ENCODE measurements at regions not wholly inside any gene's neighbourhood (a gene's known extent, or its start where the extent isn't known, plus 50 kb on each side); places are given as distances from the start of the nearest gene placed in this dataset.

- H3K4me3 ChIP-seq (ENCODE audit: low read depth in 1 of 5, low read length in 5 of 5), result no peak overlapping the region
Observed at GRCh38 chr20:9955646-9956045, 79.1 kb upstream of the ANKEF1 start.

DNA sequence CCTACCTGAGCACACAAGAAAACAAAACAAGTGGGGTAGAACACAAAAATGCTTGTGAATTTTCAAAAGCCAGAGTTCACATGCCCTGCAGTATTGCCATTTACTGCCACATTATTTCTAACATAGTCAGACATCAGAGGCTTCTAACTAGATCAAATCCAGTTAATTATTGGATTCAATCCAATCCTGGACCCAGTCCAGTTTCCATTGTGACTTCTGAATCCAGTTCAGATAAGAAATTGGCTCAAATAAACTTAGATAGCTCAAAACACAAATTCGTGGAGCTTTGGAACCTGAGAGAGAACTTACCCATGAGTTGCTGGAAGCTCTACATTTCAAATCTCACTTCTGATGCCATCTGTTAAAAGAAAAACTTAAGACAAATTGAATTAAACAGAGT is 85.2 kb upstream of the ANKEF1 start:
- H3K9me3 ChIP-seq (ENCODE audit: control insufficient read depth in 5 of 5, low read length in 5 of 5), result no peaks in the 10 kb centered on the region
- no peak overlapping the region for H3K27ac ChIP-seq (ENCODE audit: low read depth, low read length)
- H3K4me1 ChIP-seq (ENCODE audit: control insufficient read depth in 5 of 5, insufficient read depth in 5 of 5, low read length in 5 of 5), result no peaks in the 10 kb centered on the region
- H3K4me3 ChIP-seq (ENCODE audit: low read depth in 1 of 5, low read length in 5 of 5), result no peak overlapping the region
- no peak overlapping the region for H3K9ac ChIP-seq (ENCODE audit: low read length in 5 of 5)
- no peaks in the 10 kb centered on the region for H3K27me3 ChIP-seq (ENCODE audit: control insufficient read depth in 5 of 5, insufficient read depth in 4 of 5, low read length in 5 of 5)
- H3K36me3 ChIP-seq (ENCODE audit: control insufficient read depth in 5 of 5, insufficient read depth in 5 of 5, low read length in 5 of 5), result no peaks in the 10 kb centered on the region

More at GRCh38 chr20:9955646-9956045, 79.1 kb upstream of the ANKEF1 start:
- no peaks in the 10 kb centered on the region for H3K36me3 ChIP-seq (ENCODE audit: control insufficient read depth in 5 of 5, insufficient read depth in 5 of 5, low read length in 5 of 5)
- H3K4me1 ChIP-seq (ENCODE audit: control insufficient read depth in 5 of 5, insufficient read depth in 5 of 5, low read length in 5 of 5), result no peaks in the 10 kb centered on the region
- H3K27ac ChIP-seq (ENCODE audit: low read depth, low read length), result no peak overlapping the region
- H3K27me3 ChIP-seq (ENCODE audit: control insufficient read depth in 5 of 5, insufficient read depth in 4 of 5, low read length in 5 of 5), result no peaks in the 10 kb centered on the region
- H3K9me3 ChIP-seq (ENCODE audit: control insufficient read depth in 5 of 5, low read length in 5 of 5), result no peaks in the 10 kb centered on the region
- H3K9ac ChIP-seq (ENCODE audit: low read length in 5 of 5), result no peak overlapping the region

DNA sequence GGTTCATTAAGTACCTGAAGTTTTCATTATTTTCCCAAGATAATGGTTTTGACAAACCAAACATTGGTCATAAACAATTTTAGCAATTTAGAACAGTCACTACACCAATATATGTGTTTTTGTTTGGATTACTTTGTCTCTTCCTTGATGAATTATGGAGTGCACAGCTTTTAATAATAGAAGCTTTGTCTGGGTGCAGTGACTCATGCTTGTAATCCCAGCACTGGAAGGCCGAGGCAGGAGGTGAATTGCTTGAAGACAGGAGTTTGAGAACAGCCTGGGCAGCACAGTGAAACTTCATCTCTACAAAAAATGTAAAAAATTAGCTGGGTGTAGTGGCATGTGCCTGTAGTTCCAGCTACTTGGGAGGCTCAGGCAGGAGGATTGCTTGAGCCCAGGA is 89.4 kb upstream of the ANKEF1 start:
- no peaks in the 10 kb centered on the region for H3K27me3 ChIP-seq (ENCODE audit: control insufficient read depth in 5 of 5, insufficient read depth in 4 of 5, low read length in 5 of 5)
- no peaks in the 10 kb centered on the region for H3K4me1 ChIP-seq (ENCODE audit: control insufficient read depth in 5 of 5, insufficient read depth in 5 of 5, low read length in 5 of 5)
- H3K36me3 ChIP-seq (ENCODE audit: control insufficient read depth in 5 of 5, insufficient read depth in 5 of 5, low read length in 5 of 5), result no peaks in the 10 kb centered on the region
- H3K4me3 ChIP-seq (ENCODE audit: low read depth in 1 of 5, low read length in 5 of 5), result no peak overlapping the region
- H3K9me3 ChIP-seq (ENCODE audit: control insufficient read depth in 5 of 5, low read length in 5 of 5), result peaks cover 0 to 3% (median 0%) of the 10 kb centered on the region in 5 donors
- H3K9ac ChIP-seq (ENCODE audit: low read length in 5 of 5), result no peak overlapping the region
- no peak overlapping the region for H3K27ac ChIP-seq (ENCODE audit: low read depth, low read length)

DNA sequence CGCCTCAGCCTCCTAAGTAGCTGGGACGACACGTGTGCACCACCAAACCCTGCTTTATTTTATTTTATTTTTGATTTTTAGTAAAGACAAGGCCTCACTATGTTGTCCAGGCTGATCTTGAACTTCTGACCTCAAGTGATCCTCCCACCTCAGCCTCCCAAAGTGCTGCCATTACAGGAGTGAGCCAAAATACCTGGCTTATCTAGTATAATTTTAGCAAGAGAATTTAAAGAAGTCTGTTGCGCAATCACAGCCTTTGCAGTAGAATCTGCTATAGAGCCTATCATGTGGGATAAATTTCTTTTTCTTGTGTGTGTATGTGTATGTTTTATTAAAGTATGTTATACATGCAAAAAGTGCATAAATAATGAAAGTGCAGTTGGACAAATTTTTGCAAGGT is 92.1 kb upstream of the ANKEF1 start:
- Histone ChIP-seq H3K36me3 (ENCODE audit: control insufficient read depth in 5 of 5, insufficient read depth in 5 of 5, low read length in 5 of 5) (no peaks in the 10 kb centered on the region), H3K27me3 (ENCODE audit: control insufficient read depth in 5 of 5, insufficient read depth in 4 of 5, low read length in 5 of 5) (no peaks in the 10 kb centered on the region), H3K9ac (ENCODE audit: low read length in 5 of 5) (no peak overlapping the region), H3K9me3 (ENCODE audit: control insufficient read depth in 5 of 5, low read length in 5 of 5) (peaks cover 0 to 7% (median 0%) of the 10 kb centered on the region in 5 donors), H3K4me1 (ENCODE audit: control insufficient read depth in 5 of 5, insufficient read depth in 5 of 5, low read length in 5 of 5) (no peaks in the 10 kb centered on the region), H3K27ac (ENCODE audit: low read depth, low read length) (no peak overlapping the region), H3K4me3 (ENCODE audit: low read depth in 1 of 5, low read length in 5 of 5) (no peak overlapping the region)

DNA sequence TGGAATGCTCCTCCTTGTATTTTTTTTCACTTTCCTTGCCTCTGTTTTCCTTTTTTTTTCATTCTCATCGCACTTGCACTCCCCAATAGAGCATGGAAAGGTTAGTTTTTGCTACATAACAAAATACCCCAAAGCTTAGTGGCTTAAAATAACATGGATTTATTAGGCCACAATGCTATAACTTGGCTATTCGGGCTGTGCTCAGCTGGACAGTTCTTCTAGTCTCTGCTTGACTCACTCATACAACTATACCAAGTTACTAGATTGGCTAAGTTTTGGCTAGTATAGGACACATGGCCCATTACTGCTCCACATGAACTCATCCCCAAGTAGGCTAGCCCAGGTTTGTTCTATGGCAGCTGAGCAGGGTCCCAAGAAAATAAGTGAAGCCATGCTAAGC is 94.5 kb upstream of the ANKEF1 start:
- no peak overlapping the region for H3K4me3 ChIP-seq (ENCODE audit: low read depth in 1 of 5, low read length in 5 of 5)
- no peak overlapping the region for H3K9ac ChIP-seq (ENCODE audit: low read length in 5 of 5)
- H3K9me3 ChIP-seq (ENCODE audit: control insufficient read depth in 5 of 5, low read length in 5 of 5), result peaks cover 0 to 7% (median 0%) of the 10 kb centered on the region in 5 donors
- H3K27ac ChIP-seq (ENCODE audit: low read depth, low read length), result no peak overlapping the region
- H3K36me3 ChIP-seq (ENCODE audit: control insufficient read depth in 5 of 5, insufficient read depth in 5 of 5, low read length in 5 of 5), result no peaks in the 10 kb centered on the region
- no peaks in the 10 kb centered on the region for H3K4me1 ChIP-seq (ENCODE audit: control insufficient read depth in 5 of 5, insufficient read depth in 5 of 5, low read length in 5 of 5)
- no peaks in the 10 kb centered on the region for H3K27me3 ChIP-seq (ENCODE audit: control insufficient read depth in 5 of 5, insufficient read depth in 4 of 5, low read length in 5 of 5)

- no peaks in the 10 kb centered on the region for H3K36me3 ChIP-seq (ENCODE audit: control insufficient read depth in 5 of 5, insufficient read depth in 5 of 5, low read length in 5 of 5)
- no peak overlapping the region for H3K27ac ChIP-seq (ENCODE audit: low read depth, low read length)
- H3K27me3 ChIP-seq (ENCODE audit: control insufficient read depth in 5 of 5, insufficient read depth in 4 of 5, low read length in 5 of 5), result no peaks in the 10 kb centered on the region
- peaks cover 0 to 7% (median 0%) of the 10 kb centered on the region in 5 donors for H3K9me3 ChIP-seq (ENCODE audit: control insufficient read depth in 5 of 5, low read length in 5 of 5)
- no peak overlapping the region for H3K4me3 ChIP-seq (ENCODE audit: low read depth in 1 of 5, low read length in 5 of 5)
- no peaks in the 10 kb centered on the region for H3K4me1 ChIP-seq (ENCODE audit: control insufficient read depth in 5 of 5, insufficient read depth in 5 of 5, low read length in 5 of 5)
- H3K9ac ChIP-seq (ENCODE audit: low read length in 5 of 5), result no peak overlapping the region
Observed at GRCh38 chr20:9939231-9939630, 95.6 kb upstream of the ANKEF1 start.

- no peak overlapping the region for H3K9ac ChIP-seq (ENCODE audit: low read length in 5 of 5)
- H3K36me3 ChIP-seq (ENCODE audit: control insufficient read depth in 5 of 5, insufficient read depth in 5 of 5, low read length in 5 of 5), result no peaks in the 10 kb centered on the region
- H3K4me1 ChIP-seq (ENCODE audit: control insufficient read depth in 5 of 5, insufficient read depth in 5 of 5, low read length in 5 of 5), result no peaks in the 10 kb centered on the region
- no peak overlapping the region for H3K4me3 ChIP-seq (ENCODE audit: low read depth in 1 of 5, low read length in 5 of 5)
- H3K9me3 ChIP-seq (ENCODE audit: control insufficient read depth in 5 of 5, low read length in 5 of 5), result peaks cover 0 to 3% (median 0%) of the 10 kb centered on the region in 5 donors
- no peaks in the 10 kb centered on the region for H3K27me3 ChIP-seq (ENCODE audit: control insufficient read depth in 5 of 5, insufficient read depth in 4 of 5, low read length in 5 of 5)
- no peak overlapping the region for H3K27ac ChIP-seq (ENCODE audit: low read depth, low read length)
Observed at GRCh38 chr20:9935285-9935684, 96.4 kb upstream of the PAK5 start.

DNA sequence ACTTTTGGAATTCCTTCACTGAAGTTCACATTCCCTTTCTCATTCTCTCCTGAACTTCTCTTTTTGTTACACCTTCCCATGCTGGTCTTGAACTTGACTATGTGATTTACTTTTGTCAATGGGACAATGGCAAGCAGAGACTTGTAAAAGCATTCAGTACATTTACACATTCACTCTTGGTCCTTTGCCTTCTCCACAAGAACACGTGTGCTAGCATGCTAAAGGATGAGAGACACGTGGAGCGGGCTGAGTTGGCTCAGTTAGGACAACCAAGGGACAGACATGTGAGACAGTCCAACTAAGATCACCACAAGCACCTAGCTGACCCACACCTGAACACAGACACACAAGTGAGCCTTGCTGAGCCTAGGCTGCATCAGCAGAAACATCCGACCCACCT is 91.3 kb upstream of the PAK5 start:
- no peak overlapping the region for H3K27ac ChIP-seq (ENCODE audit: low read depth, low read length)
- H3K36me3 ChIP-seq (ENCODE audit: control insufficient read depth in 5 of 5, insufficient read depth in 5 of 5, low read length in 5 of 5), result no peaks in the 10 kb centered on the region
- peaks cover 0 to 6% (median 0%) of the 10 kb centered on the region in 5 donors for H3K4me1 ChIP-seq (ENCODE audit: control insufficient read depth in 5 of 5, insufficient read depth in 5 of 5, low read length in 5 of 5)
- H3K27me3 ChIP-seq (ENCODE audit: control insufficient read depth in 5 of 5, insufficient read depth in 4 of 5, low read length in 5 of 5), result no peaks in the 10 kb centered on the region
- H3K9ac ChIP-seq (ENCODE audit: low read length in 5 of 5), result no peak overlapping the region
- no peak overlapping the region for H3K4me3 ChIP-seq (ENCODE audit: low read depth in 1 of 5, low read length in 5 of 5)
- H3K9me3 ChIP-seq (ENCODE audit: control insufficient read depth in 5 of 5, low read length in 5 of 5), result no peaks in the 10 kb centered on the region

- Histone ChIP-seq H3K4me1 (ENCODE audit: control insufficient read depth in 5 of 5, insufficient read depth in 5 of 5, low read length in 5 of 5) (peaks cover 0 to 6% (median 0%) of the 10 kb centered on the region in 5 donors), H3K27ac (ENCODE audit: low read depth, low read length) (no peak overlapping the region), H3K9me3 (ENCODE audit: control insufficient read depth in 5 of 5, low read length in 5 of 5) (no peaks in the 10 kb centered on the region), H3K36me3 (ENCODE audit: control insufficient read depth in 5 of 5, insufficient read depth in 5 of 5, low read length in 5 of 5) (no peaks in the 10 kb centered on the region), H3K4me3 (ENCODE audit: low read depth in 1 of 5, low read length in 5 of 5) (no peak overlapping the region), H3K27me3 (ENCODE audit: control insufficient read depth in 5 of 5, insufficient read depth in 4 of 5, low read length in 5 of 5) (no peaks in the 10 kb centered on the region), H3K9ac (ENCODE audit: low read length in 5 of 5) (no peak overlapping the region)
Observed at GRCh38 chr20:9928955-9929354, 90.1 kb upstream of the PAK5 start.

- no peak overlapping the region for H3K27ac ChIP-seq (ENCODE audit: low read depth, low read length)
- no peak overlapping the region for H3K4me3 ChIP-seq (ENCODE audit: low read depth in 1 of 5, low read length in 5 of 5)
- H3K4me1 ChIP-seq (ENCODE audit: control insufficient read depth in 5 of 5, insufficient read depth in 5 of 5, low read length in 5 of 5), result peaks cover 0 to 6% (median 0%) of the 10 kb centered on the region in 5 donors
- H3K36me3 ChIP-seq (ENCODE audit: control insufficient read depth in 5 of 5, insufficient read depth in 5 of 5, low read length in 5 of 5), result no peaks in the 10 kb centered on the region
- H3K27me3 ChIP-seq (ENCODE audit: control insufficient read depth in 5 of 5, insufficient read depth in 4 of 5, low read length in 5 of 5), result no peaks in the 10 kb centered on the region
- no peaks in the 10 kb centered on the region for H3K9me3 ChIP-seq (ENCODE audit: control insufficient read depth in 5 of 5, low read length in 5 of 5)
- H3K9ac ChIP-seq (ENCODE audit: low read length in 5 of 5), result no peak overlapping the region
Observed at GRCh38 chr20:9928281-9928737, 89.4 kb upstream of the PAK5 start.

DNA sequence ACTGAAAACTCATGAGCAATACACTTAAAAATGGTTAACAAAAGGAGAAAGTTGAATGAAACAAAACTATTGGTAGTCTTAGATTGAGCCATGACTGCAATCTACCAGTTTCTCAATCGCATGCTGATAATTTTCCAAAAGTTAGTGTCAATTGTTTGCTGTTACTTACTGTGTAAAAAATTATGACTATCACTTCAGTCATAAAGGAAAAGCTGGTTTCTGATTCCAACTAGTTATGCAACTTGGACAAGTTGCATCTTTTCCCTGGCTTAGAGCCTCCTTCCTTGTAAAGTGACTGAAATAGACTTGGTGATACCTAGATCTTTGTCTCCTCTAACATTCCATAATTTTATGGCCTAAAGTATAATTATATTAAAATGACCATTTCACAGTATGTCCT is 88.3 kb upstream of the PAK5 start:
- no peaks in the 10 kb centered on the region for H3K9me3 ChIP-seq (ENCODE audit: control insufficient read depth in 5 of 5, low read length in 5 of 5)
- H3K4me1 ChIP-seq (ENCODE audit: control insufficient read depth in 5 of 5, insufficient read depth in 5 of 5, low read length in 5 of 5), result peaks cover 0 to 6% (median 0%) of the 10 kb centered on the region in 5 donors

More for the DNA sequence above, 88.3 kb upstream of the PAK5 start:
- Histone ChIP-seq H3K9ac (ENCODE audit: low read length in 5 of 5) (peak overlapping the region in 1 of 5 donors; percentile 25), H3K27ac (ENCODE audit: low read depth, low read length) (no peak overlapping the region), H3K36me3 (ENCODE audit: control insufficient read depth in 5 of 5, insufficient read depth in 5 of 5, low read length in 5 of 5) (no peaks in the 10 kb centered on the region), H3K4me3 (ENCODE audit: low read depth in 1 of 5, low read length in 5 of 5) (no peak overlapping the region), H3K27me3 (ENCODE audit: control insufficient read depth in 5 of 5, insufficient read depth in 4 of 5, low read length in 5 of 5) (no peaks in the 10 kb centered on the region)
